BE2C (cell line): ENCODE measurements at regions not wholly inside any gene's neighbourhood (a gene's known extent, or its start where the extent isn't known, plus 50 kb on each side); places are given as distances from the start of the nearest gene placed in this dataset.

ENCODE experiments used
- DNase-seq: peaks from one replicate; pipeline ENCODE4 v3.0.0-alpha.2; 2020
- H3K27me3 ChIP-seq: fragments of 250-450 bp; sonication (Bioruptor Pico); 2 replicates; pipeline ENCODE4 v1.5.1; 2020; ENCODE audit warnings: mild to moderate bottlenecking
- H3K36me3 ChIP-seq: fragments of 250-450 bp; sonication (Bioruptor Pico); 2 replicates; pipeline ENCODE4 v1.5.1; 2020; ENCODE audit warnings: mild to moderate bottlenecking
- H3K4me1 ChIP-seq: fragments of 250-450 bp; sonication (Bioruptor Pico); 2 replicates; pipeline ENCODE4 v1.5.1; 2020
- H3K4me3 ChIP-seq: 2 replicates; pipeline ENCODE4 v1.5.1; 2011; ENCODE audit warnings: low read depth, low read length
- H3K9me3 ChIP-seq: fragments of 250-450 bp; sonication (Bioruptor Pico); 2 replicates; pipeline ENCODE4 v1.5.1; 2020
- CTCF ChIP-seq: IDR thresholded peaks from 2 replicates; pipeline ENCODE4 v1.5.1; 2012; ENCODE audit warnings: mild to moderate bottlenecking, low read depth, low read length

- H3K9me3 ChIP-seq = no peaks in the 10 kb centered on the region
- H3K4me1 ChIP-seq = peaks cover 3% of the 10 kb centered on the region; the same call in 1 of the 2 replicates
- DNase-seq = no peak
- no peak overlapping the region for H3K4me3 ChIP-seq
- H3K27me3 ChIP-seq = no peaks in the 10 kb centered on the region
- TF ChIP-seq CTCF = no peak
- H3K36me3 ChIP-seq = no peaks in the 10 kb centered on the region
These were observed 416.0 kb downstream of the KLF12 start for GRCh38 chr13:73718246-73718645.

- no peak for TF ChIP-seq CTCF
- H3K9me3 ChIP-seq = no peaks in the 10 kb centered on the region
- no peak overlapping the region for H3K4me3 ChIP-seq
- no peaks in the 10 kb centered on the region for H3K36me3 ChIP-seq
- DNase-seq = no peak
- peaks cover 3% of the 10 kb centered on the region; the same call in 1 of the 2 replicates for H3K4me1 ChIP-seq
- H3K27me3 ChIP-seq = no peaks in the 10 kb centered on the region
These were observed 416.6 kb downstream of the KLF12 start for GRCh38 chr13:73717632-73718031.

- H3K4me3 ChIP-seq = no peak overlapping the region
- no peaks in the 10 kb centered on the region for H3K36me3 ChIP-seq
- DNase-seq = no peak
- no peaks in the 10 kb centered on the region for H3K9me3 ChIP-seq
- peaks cover 3% of the 10 kb centered on the region; the same call in 1 of the 2 replicates for H3K4me1 ChIP-seq
- TF ChIP-seq CTCF = no peak
- no peaks in the 10 kb centered on the region for H3K27me3 ChIP-seq
These were observed 418.2 kb downstream of the KLF12 start for GRCh38 chr13:73715911-73716510.

GRCh38 chr13:73715114-73715910 is 418.9 kb downstream of the KLF12 start:
- Histone ChIP-seq H3K36me3 (no peaks in the 10 kb centered on the region), H3K4me1 (peaks cover 3% of the 10 kb centered on the region; the same call in 1 of the 2 replicates), H3K4me3 (no peak overlapping the region), H3K9me3 (no peaks in the 10 kb centered on the region), H3K27me3 (no peaks in the 10 kb centered on the region)
- no peak for TF ChIP-seq CTCF
- no peak for DNase-seq

GRCh38 chr13:73714522-73714921 is 419.7 kb downstream of the KLF12 start:
- DNase-seq = no peak
- H3K4me1 ChIP-seq = peaks cover 3% of the 10 kb centered on the region; the same call in 1 of the 2 replicates
- H3K27me3 ChIP-seq = no peaks in the 10 kb centered on the region
- no peaks in the 10 kb centered on the region for H3K9me3 ChIP-seq
- no peak for TF ChIP-seq CTCF
- no peaks in the 10 kb centered on the region for H3K36me3 ChIP-seq
- no peak overlapping the region for H3K4me3 ChIP-seq
